ENCODE measurements at regions not wholly inside any gene's neighbourhood (a gene's known extent, or its start where the extent isn't known, plus 50 kb on each side); places are given as distances from the start of the nearest gene placed in this dataset.
"Not testable (repeated sequence)": the region's sequence is repeated elsewhere in the genome, so short reads cannot be mapped to it uniquely, and the experiment has no call there.

GRCh38 chr1:38166461-38166860, 119.9 kb upstream of the POU3F1 start:
- intact Hi-C loops (cut with DNase I; ENCODE audit: low total_unique reads), result no loop called here
- Histone ChIP-seq H3K9me3 (no peaks in the 10 kb centered on the region), H3K4me3 (no peak overlapping the region), H3K27ac (no peak overlapping the region), H3K4me1 (no peaks in the 10 kb centered on the region), H3K27me3 (no peaks in the 10 kb centered on the region), H3K36me3 (no peaks in the 10 kb centered on the region)
- DNase-seq (ENCODE audit: low spot score in 2 of 2), result no peak
- TF ChIP-seq POLR2A (IDR thresholded peaks at IDR 0.05) (no peak), CTCF (IDR thresholded peaks at IDR 0.05) (no peak), POLR2AphosphoS5 (IDR thresholded peaks at IDR 0.05) (no peak)

- intact Hi-C loops (cut with DNase I; ENCODE audit: low total_unique reads), result no loop called here
- H3K4me1 ChIP-seq, result no peaks in the 10 kb centered on the region
- no peak overlapping the region for H3K4me3 ChIP-seq
- no peak for DNase-seq (ENCODE audit: low spot score in 2 of 2)
- TF ChIP-seq POLR2A (IDR thresholded peaks at IDR 0.05) (no peak), CTCF (IDR thresholded peaks at IDR 0.05) (no peak), POLR2AphosphoS5 (IDR thresholded peaks at IDR 0.05) (no peak)
- H3K36me3 ChIP-seq, result no peaks in the 10 kb centered on the region
- peaks cover 0 to 5% of the 10 kb centered on the region in 2 donors for H3K27me3 ChIP-seq
- H3K9me3 ChIP-seq, result peaks cover 0 to 7% of the 10 kb centered on the region in 2 donors
- no peak overlapping the region for H3K27ac ChIP-seq
Observed at GRCh38 chr1:38153778-38154470, 107.3 kb upstream of the POU3F1 start.

- Histone ChIP-seq H3K9me3 (peaks cover 0 to 7% of the 10 kb centered on the region in 2 donors), H3K4me3 (no peak overlapping the region), H3K36me3 (no peaks in the 10 kb centered on the region), H3K27ac (no peak overlapping the region), H3K27me3 (peaks cover 0 to 5% of the 10 kb centered on the region in 2 donors), H3K4me1 (no peaks in the 10 kb centered on the region)
- intact Hi-C loops (cut with DNase I; ENCODE audit: low total_unique reads), result no loop called here
- no peak for DNase-seq (ENCODE audit: low spot score in 2 of 2)
- no peak for TF ChIP-seq POLR2AphosphoS5 (IDR thresholded peaks at IDR 0.05)
- TF ChIP-seq CTCF (IDR thresholded peaks at IDR 0.05), result peak in 1 of 3 donors; percentile 4
Observed at GRCh38 chr1:38153066-38153777, 106.6 kb upstream of the POU3F1 start.

GRCh38 chr1:38152351-38153065, 105.9 kb upstream of the POU3F1 start:
- peak in 1 of 2 donors; percentile 19 for DNase-seq (ENCODE audit: low spot score in 2 of 2)
- Histone ChIP-seq H3K4me1 (no peaks in the 10 kb centered on the region), H3K4me3 (no peak overlapping the region), H3K27ac (no peak overlapping the region), H3K36me3 (no peaks in the 10 kb centered on the region), H3K9me3 (peaks cover 0 to 7% of the 10 kb centered on the region in 2 donors), H3K27me3 (peaks cover 0 to under 1% of the 10 kb centered on the region in 2 donors)
- intact Hi-C loops (cut with DNase I; ENCODE audit: low total_unique reads), result no loop called here
- TF ChIP-seq POLR2AphosphoS5 (IDR thresholded peaks at IDR 0.05), result no peak
- TF ChIP-seq CTCF (IDR thresholded peaks at IDR 0.05), result peak in 1 of 3 donors; percentile 28

- Histone ChIP-seq H3K9me3 (peaks cover 0 to 13% of the 10 kb centered on the region in 2 donors), H3K36me3 (no peaks in the 10 kb centered on the region), H3K4me1 (no peaks in the 10 kb centered on the region), H3K27me3 (no peaks in the 10 kb centered on the region), H3K27ac (no peak overlapping the region), H3K4me3 (no peak overlapping the region)
- TF ChIP-seq POLR2AphosphoS5 (IDR thresholded peaks at IDR 0.05) (no peak), POLR2A (IDR thresholded peaks at IDR 0.05) (no peak), CTCF (IDR thresholded peaks at IDR 0.05) (no peak)
- DNase-seq (ENCODE audit: low spot score in 2 of 2), result no peak
- intact Hi-C loops (cut with DNase I; ENCODE audit: low total_unique reads), result no loop called here
Observed at GRCh38 chr1:38151399-38151798, 104.8 kb upstream of the POU3F1 start.

GRCh38 chr1:38146079-38146478, 99.5 kb upstream of the POU3F1 start:
- H3K36me3 ChIP-seq; intact Hi-C loops (cut with DNase I; ENCODE audit: low total_unique reads); DNase-seq (ENCODE audit: low spot score in 2 of 2); H3K27ac ChIP-seq; H3K4me3 ChIP-seq; H3K27me3 ChIP-seq; H3K4me1 ChIP-seq: not testable (repeated sequence)
- H3K9me3 ChIP-seq, result peaks cover 0 to 17% of the 10 kb centered on the region in 2 donors

Data from breast epithelium (tissue), 4 donors.